ENCODE measurements at regions not wholly inside any gene's neighbourhood (a gene's known extent, or its start where the extent isn't known, plus 50 kb on each side); places are given as distances from the start of the nearest gene placed in this dataset.
A peak's percentile ranks its signal among the peaks of the same experiment; 100 is the strongest.

DNA sequence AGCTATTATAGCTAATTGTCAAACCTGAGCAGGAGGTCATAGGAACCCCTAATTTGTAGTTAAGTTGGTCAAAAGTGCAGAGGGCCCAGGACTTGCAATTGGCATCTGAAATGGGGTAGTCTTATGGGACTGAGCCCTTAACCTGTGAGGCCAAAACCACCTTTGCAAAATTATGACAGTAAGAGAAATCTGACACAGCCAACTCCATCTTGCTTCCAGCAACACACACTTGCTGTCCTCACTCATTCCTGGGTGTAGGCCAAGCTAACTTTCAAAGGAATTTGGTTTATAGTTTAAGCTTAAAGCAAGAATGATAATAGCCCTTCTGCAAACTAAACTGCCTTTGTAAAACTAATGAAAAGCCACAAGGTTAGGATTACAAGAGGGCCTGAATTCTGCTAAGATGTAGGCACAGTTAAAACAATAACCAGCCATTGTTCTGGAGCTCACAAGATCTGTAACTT, 57.6 kb upstream of the FRMD4B start:
- no peak for DNase-seq (ENCODE audit: low spot score in 2 of 2)
- H3K4me3 ChIP-seq = no peak overlapping the region
- TF ChIP-seq POLR2AphosphoS5 (IDR thresholded peaks at IDR 0.05) (no peak), POLR2A (IDR thresholded peaks at IDR 0.05) (no peak)
- H3K4me1 ChIP-seq = peaks cover 4% of the 10 kb centered on the region
- H3K36me3 ChIP-seq = no peaks in the 10 kb centered on the region
- no peaks in the 10 kb centered on the region for H3K9me3 ChIP-seq
- H3K27ac ChIP-seq = no peak overlapping the region
- no peaks in the 10 kb centered on the region for H3K27me3 ChIP-seq

DNA sequence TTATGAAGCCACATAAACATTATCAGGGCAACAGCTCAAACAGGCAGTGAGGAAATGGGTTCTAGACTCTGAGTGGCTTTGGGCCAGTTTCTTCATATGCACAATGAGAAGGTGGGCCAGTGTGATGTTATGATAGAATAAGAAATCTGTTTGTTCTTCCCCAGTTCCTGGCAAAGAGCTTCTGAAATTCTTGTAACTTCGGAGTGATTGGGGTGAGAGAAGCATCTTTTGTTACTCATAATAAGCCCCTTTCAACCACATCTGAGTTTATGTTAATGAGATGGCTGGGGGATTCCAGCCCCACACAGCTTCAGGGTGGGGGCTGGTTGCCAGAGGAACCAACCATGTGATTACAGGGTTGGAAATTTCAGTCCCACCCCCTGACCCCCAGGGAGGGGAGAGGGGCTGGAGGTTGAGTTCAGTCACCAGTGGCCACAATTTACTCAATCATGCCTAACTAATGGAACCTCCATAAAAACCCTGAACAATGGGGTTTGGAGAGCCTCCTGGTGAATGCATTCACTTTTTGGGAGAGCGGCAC, 57.0 kb upstream of the FRMD4B start:
- no peak overlapping the region for H3K27ac ChIP-seq
- no peaks in the 10 kb centered on the region for H3K27me3 ChIP-seq
- DNase-seq (ENCODE audit: low spot score in 2 of 2) = no peak
- peaks cover 4% of the 10 kb centered on the region for H3K4me1 ChIP-seq
- H3K4me3 ChIP-seq = no peak overlapping the region
- no peaks in the 10 kb centered on the region for H3K36me3 ChIP-seq
- no peaks in the 10 kb centered on the region for H3K9me3 ChIP-seq
- no peak for TF ChIP-seq POLR2A (IDR thresholded peaks at IDR 0.05)
- TF ChIP-seq, protein P1, sequence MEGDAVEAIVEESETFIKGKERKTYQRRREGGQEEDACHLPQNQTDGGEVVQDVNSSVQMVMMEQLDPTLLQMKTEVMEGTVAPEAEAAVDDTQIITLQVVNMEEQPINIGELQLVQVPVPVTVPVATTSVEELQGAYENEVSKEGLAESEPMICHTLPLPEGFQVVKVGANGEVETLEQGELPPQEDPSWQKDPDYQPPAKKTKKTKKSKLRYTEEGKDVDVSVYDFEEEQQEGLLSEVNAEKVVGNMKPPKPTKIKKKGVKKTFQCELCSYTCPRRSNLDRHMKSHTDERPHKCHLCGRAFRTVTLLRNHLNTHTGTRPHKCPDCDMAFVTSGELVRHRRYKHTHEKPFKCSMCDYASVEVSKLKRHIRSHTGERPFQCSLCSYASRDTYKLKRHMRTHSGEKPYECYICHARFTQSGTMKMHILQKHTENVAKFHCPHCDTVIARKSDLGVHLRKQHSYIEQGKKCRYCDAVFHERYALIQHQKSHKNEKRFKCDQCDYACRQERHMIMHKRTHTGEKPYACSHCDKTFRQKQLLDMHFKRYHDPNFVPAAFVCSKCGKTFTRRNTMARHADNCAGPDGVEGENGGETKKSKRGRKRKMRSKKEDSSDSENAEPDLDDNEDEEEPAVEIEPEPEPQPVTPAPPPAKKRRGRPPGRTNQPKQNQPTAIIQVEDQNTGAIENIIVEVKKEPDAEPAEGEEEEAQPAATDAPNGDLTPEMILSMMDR (IDR thresholded peaks at IDR 0.05) = no peak
- TF ChIP-seq POLR2AphosphoS5 (IDR thresholded peaks at IDR 0.05) = no peak
- TF ChIP-seq EP300 (IDR thresholded peaks at IDR 0.05) = no peak
- 88% methylated on average over 2 of the region's 2 CpGs for WGBS

GRCh38 chr3:69441732-69442131, 55.8 kb upstream of the FRMD4B start:
- Histone ChIP-seq H3K27ac (no peak overlapping the region), H3K4me3 (no peak overlapping the region), H3K36me3 (no peaks in the 10 kb centered on the region), H3K4me1 (peaks cover 4% of the 10 kb centered on the region), H3K27me3 (no peaks in the 10 kb centered on the region), H3K9me3 (no peaks in the 10 kb centered on the region)
- DNase-seq (ENCODE audit: low spot score in 2 of 2) = no peak
- no peak for TF ChIP-seq POLR2A (IDR thresholded peaks at IDR 0.05)
- TF ChIP-seq EP300 (IDR thresholded peaks at IDR 0.05) = no peak
- WGBS = 68% methylated on average over 2 of the region's 2 CpGs

DNA sequence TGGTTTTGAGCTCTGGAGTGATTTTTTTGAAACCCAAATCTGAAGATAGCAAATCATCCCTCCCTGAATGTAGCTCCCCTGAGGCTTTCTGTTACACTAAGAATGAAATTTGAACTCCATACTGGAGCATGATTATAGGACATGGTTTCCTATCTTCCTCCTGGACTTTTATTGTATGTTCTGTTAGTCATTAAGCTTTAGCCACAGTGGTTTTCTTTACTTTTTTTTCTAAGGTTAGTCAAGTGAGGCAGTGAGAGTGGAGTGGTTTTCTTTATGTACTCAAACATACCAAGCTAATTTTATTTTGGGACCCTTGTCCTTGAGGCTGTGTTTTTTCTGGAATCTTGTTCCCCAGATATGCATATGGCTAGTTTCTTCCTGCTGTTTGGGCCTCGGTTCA, 55.2 kb upstream of the FRMD4B start:
- H3K36me3 ChIP-seq = no peaks in the 10 kb centered on the region
- WGBS = 85% methylated on average over 1 of the region's 1 CpG
- no peaks in the 10 kb centered on the region for H3K27me3 ChIP-seq
- no peak overlapping the region for H3K27ac ChIP-seq
- TF ChIP-seq POLR2A (IDR thresholded peaks at IDR 0.05) (no peak), POLR2AphosphoS5 (IDR thresholded peaks at IDR 0.05) (no peak), EP300 (IDR thresholded peaks at IDR 0.05) (no peak)
- TF ChIP-seq, protein P1 (IDR thresholded peaks at IDR 0.05) = no peak
- no peak overlapping the region for H3K4me3 ChIP-seq
- no peaks in the 10 kb centered on the region for H3K9me3 ChIP-seq
- DNase-seq (ENCODE audit: low spot score in 2 of 2) = no peak
- H3K4me1 ChIP-seq = peaks cover 4% of the 10 kb centered on the region

GRCh38 chr3:69439643-69440270, 53.9 kb upstream of the FRMD4B start:
- peak overlapping the region; percentile 12 for H3K4me3 ChIP-seq
- H3K27me3 ChIP-seq = no peaks in the 10 kb centered on the region
- TF ChIP-seq, protein P1 (IDR thresholded peaks at IDR 0.05) = peak; percentile 33 to 55
- TF ChIP-seq EP300 (IDR thresholded peaks at IDR 0.05) (no peak), POLR2AphosphoS5 (IDR thresholded peaks at IDR 0.05) (no peak), POLR2A (IDR thresholded peaks at IDR 0.05) (no peak)
- H3K9me3 ChIP-seq = no peaks in the 10 kb centered on the region
- H3K4me1 ChIP-seq = peaks cover 4% of the 10 kb centered on the region
- WGBS = 5% methylated on average over 1 of the region's 1 CpG
- no peak for DNase-seq (ENCODE audit: low spot score in 2 of 2)
- no peaks in the 10 kb centered on the region for H3K36me3 ChIP-seq
- H3K27ac ChIP-seq = no peak overlapping the region

- TF ChIP-seq POLR2AphosphoS5 (IDR thresholded peaks at IDR 0.05) = no peak
- TF ChIP-seq EP300 (IDR thresholded peaks at IDR 0.05) = no peak
- TF ChIP-seq POLR2A (IDR thresholded peaks at IDR 0.05) = no peak
- TF ChIP-seq, protein P1 (IDR thresholded peaks at IDR 0.05) = no peak
- H3K9me3 ChIP-seq = no peaks in the 10 kb centered on the region
- peaks cover 4% of the 10 kb centered on the region for H3K4me1 ChIP-seq
- no peaks in the 10 kb centered on the region for H3K36me3 ChIP-seq
- WGBS = 94% methylated on average over 1 of the region's 1 CpG
- no peaks in the 10 kb centered on the region for H3K27me3 ChIP-seq
- no peak overlapping the region for H3K4me3 ChIP-seq
- DNase-seq (ENCODE audit: low spot score in 2 of 2) = no peak
- H3K27ac ChIP-seq = no peak overlapping the region
These were observed 52.6 kb upstream of the FRMD4B start for GRCh38 chr3:69438476-69438875.
